Esophagus muscularis mucosa (tissue), 3 donors: ENCODE measurements at regions not wholly inside any gene's neighbourhood (a gene's known extent, or its start where the extent isn't known, plus 50 kb on each side); places are given as distances from the start of the nearest gene placed in this dataset.

Experiments used
- EP300 ChIP-seq: sonication (generic); formaldehyde crosslinking; IDR thresholded peaks from one replicate; pipeline ENCODE4 v1.6.1; 2017; ENCODE audit warnings: antibody characterized with exemption
- POLR2AphosphoS5 ChIP-seq, 2 donors: sonication (generic); formaldehyde crosslinking; IDR thresholded peaks; one replicate each; pipeline ENCODE4 v1.6.1; 2017; ENCODE audit warnings: antibody characterized with exemption in 2 of 2

GRCh38 chr5:168002116-168002515 lies 289.3 kb upstream of the WWC1 start:
- TF ChIP-seq EP300 (no peak), POLR2AphosphoS5 (IDR thresholded peaks at IDR 0.05) (no peak)
